Activated CD4-positive, alpha-beta T cell treated with anti-CD3 and anti-CD28 coated beads for 48 hours (primary cell): ENCODE measurements at regions not wholly inside any gene's neighbourhood (a gene's known extent, or its start where the extent isn't known, plus 50 kb on each side); places are given as distances from the start of the nearest gene placed in this dataset.

ENCODE experiments used
- DNase-seq: peaks from one replicate; pipeline ENCODE4 v3.0.0-alpha.2; 2020

DNA sequence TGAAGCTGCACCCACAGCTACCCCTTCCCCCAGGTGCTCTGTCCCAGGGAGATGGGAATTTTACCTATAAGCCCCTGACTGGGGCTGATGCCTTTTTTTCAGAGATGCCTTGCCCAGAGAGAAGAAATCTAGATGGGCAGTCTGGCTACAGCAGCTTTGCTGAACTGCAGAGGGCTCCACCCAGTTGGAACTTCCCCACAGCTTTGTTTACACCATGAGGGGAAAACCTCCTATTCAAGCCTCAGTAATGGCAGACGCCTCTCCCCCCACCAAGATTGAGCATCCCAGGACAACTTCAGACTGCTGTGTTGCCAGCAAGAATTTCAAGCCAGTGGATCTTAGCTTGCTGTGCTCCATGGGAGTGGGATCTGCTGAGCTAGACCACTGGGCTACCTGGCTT, 122.6 kb upstream of the MOCS1 start:
- no peak for DNase-seq

DNA sequence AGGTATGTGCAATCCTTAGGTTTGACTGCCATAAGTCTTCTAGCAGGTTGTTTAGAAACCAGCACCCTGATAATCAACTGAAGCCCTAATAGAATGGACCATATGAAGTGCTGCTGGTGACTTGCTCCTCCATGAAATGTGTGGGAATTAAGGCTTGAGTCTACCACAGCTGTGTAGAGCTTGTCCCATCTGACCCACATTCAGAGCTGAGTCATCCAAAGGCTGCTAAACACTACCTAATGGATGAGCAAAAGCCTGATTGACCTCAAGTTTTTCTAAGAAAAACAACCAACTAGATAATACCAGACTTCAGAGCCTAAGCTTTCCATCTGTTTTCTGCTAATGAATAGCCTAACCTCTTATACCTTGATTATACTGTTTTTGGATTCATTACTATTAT, 120.3 kb upstream of the MOCS1 start:
- DNase-seq = no peak

DNA sequence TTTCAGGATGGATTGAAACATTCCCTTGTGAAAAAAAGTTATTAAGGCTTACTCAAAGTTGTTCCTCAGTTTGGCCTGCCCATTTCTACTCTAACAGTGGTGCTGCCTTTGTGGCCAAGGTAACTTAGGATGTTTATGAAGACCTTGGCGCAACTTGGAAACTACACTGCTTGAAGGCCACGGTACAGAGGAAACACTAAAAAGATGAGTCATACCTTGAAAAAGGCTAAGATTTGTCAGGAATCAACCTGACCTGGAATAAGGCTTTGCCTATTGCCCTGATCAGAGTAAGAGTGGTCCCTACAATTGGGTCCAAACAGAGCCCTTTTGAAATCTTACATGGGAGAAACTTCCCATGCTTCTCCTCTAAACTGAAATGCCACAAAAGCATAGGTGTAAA, 119.9 kb upstream of the MOCS1 start:
- DNase-seq = no peak

GRCh38 chr6:40049128-40049527, 114.9 kb upstream of the MOCS1 start:
- DNase-seq = no peak

GRCh38 chr6:40044196-40044595, 109.9 kb upstream of the MOCS1 start:
- no peak for DNase-seq

GRCh38 chr6:40042232-40042631, 108.0 kb upstream of the MOCS1 start:
- DNase-seq = no peak

GRCh38 chr6:40039042-40039441, 104.8 kb upstream of the MOCS1 start:
- DNase-seq = no peak

GRCh38 chr6:40038626-40039025, 104.4 kb upstream of the MOCS1 start:
- no peak for DNase-seq

DNA sequence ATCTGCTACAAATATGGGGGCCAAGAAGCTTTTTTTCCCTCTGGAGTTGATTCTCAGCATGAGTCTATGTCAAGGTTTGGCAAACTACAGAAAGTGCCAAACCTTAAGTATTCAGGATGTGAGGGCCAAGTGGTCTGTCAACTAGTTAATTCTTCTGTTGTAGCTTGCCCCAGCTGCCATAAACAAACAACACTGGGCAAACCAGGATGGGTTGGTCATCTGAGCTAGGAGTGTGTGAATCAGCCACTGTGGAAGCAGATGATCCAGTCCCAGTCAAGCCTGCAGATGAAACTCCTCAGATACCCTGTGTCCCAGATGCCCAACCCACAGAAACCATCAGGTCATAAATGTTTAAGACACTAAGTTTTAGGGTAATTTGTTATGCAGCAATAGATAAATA, 103.0 kb upstream of the MOCS1 start:
- DNase-seq = no peak

DNA sequence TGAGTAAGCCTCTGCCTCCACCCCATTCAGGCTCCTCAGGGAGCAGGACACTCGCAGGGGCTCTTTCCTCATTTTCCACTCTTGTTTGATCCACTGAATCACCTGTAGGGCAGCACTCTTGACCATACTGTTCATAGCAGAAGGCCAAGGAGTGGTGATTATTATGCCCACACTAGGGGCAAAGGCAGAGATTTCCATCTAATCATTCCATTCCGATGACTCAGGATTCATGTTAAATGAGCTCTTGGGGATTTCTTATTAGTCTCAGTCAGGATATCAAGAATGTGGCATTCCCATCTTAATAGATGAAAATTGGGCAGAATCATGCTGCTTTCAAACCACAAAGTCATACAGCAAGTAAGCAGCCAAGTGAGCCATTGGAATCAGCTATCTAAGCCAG, 101.9 kb upstream of the MOCS1 start:
- DNase-seq = no peak

DNA sequence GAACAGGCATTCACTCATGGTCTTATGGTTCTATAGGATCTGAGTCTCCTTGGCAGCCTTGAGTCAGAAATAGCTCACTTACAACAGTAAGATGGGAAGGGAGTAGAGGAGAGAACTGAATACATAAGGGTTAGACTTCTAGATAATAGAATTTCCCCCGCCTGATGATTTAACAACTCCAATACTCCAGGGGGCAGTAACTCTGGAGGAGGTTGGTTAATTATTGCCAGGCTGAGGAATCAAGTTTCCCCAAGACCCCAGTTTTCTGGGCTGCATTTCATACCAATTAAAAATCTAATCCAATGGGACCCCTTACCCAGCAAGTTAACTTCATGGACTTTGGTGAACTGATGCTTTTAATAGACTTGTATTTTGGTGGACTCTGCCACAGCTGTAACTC, 94.2 kb upstream of the MOCS1 start:
- no peak for DNase-seq

DNA sequence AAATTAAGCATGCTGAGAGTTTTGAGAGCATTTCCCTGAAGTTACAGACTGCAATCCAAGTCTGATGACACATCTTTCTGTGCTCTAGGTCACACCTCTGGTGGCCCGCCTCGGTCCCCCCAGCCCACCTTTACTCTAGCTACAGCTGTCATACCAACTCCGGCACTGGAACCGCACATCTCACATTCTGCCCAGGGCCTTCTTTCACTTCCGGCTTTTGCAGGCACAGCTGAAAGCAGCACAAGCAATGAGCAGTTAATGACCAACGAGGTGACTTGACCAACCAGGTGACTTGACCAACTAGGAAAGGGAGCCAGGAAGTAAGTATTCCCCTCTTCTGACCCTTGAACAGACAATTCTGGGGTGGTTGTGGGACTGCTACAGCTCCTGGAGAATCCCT, 88.6 kb upstream of the MOCS1 start:
- DNase-seq = no peak

DNA sequence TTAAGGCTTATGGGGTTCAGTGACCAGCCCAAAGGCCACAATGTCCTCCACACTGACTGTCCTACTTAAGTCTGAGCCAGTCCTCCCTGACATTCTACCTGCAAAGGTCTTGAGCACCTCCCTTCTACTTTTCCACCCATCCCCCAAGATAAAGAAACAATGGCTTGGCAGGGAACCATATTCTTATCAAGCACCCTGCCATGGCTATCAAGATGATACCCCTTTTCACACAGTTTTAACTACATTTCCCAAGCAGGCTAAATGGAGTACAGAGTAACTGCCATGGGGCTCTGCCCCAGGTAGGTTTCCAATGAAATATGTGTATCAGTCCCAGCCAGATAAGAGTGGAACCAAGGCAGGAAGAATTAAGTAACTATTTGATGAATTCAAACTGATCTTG, 85.9 kb upstream of the MOCS1 start:
- DNase-seq = no peak

- DNase-seq = no peak
These were observed 81.3 kb upstream of the MOCS1 start for GRCh38 chr6:40015530-40015929.

DNA sequence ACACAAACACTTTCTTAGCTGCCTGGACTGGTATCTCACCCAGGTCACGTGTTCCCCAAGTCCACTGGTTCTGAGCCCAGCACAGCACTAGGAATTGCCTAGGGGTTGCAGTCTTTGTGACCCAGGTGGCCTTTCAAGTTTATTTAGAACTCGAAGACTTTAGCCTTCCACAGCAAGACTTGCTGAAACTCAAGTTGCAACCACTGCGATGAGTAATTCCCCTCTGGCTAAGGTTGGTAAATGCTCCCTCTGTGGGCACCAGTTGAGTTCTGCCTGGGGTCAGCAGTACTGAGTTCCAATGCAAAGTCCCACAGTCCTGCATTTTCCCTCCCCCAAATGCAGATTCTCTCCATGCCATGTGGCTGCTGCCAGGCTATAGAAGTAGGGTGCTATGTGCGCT, 77.6 kb upstream of the MOCS1 start:
- no peak for DNase-seq

GRCh38 chr6:40000964-40001515, 66.8 kb upstream of the MOCS1 start:
- DNase-seq = no peak

DNA sequence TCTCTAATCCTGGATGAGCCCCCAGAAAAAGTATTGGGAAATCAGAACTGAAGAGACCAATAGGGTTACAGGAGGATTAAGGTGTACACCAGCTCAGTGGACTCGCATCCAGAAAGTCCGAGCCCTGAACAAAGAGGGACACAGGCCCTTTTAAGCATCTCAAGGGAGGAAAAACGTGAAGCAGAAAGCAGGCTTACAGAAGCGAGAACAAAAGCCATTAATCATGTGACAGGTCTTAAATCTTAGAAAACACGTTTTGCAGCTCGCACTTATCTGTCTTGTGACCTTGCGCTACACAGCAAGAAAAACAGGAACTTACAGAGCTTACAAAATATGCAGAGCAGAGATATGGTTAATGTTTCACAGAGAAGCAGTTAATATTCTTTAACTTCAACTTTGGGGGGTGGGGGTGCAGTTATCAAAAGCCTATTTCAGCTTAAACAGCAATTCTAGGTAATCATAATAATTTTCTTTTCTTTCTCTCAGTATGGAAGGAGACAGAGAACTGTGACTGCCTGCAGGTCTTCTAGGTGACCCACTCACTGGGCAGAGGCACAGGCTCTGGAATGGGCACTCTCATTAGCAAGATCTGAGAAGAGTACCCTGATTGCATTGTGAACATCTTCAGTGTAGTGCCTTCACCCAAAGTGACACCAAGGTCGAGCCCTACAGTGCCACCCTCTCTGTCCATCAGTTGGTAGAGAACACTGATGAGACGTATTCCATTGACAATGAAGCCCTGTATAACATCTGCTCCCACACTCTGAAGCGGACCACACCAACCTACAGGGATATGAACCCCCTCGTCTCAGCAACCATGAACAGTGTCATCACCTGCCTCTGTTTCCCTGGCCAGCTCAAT, 65.0 kb upstream of the MOCS1 start:
- no peak for DNase-seq

DNA sequence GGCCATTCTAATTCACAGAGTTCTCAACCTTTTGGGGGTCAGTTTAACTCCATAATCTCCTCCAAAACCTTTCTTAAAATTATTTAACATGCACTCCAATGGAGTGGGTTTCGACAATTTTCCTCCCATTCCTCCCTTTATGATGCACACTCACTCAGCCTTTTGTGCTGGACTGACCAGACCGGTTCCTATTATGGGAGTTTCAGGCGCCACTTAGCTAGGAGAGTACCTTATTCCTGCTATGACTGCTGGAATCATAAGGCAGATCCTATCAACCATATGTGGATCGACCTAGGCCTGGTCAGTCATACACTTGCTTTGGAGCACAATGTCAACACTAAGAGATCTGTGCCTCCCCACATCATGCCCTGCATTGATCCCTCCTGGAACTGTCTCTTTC, 63.9 kb upstream of the MOCS1 start:
- DNase-seq = no peak

- no peak for DNase-seq
These were observed 62.9 kb upstream of the MOCS1 start for GRCh38 chr6:39997101-39997635.

GRCh38 chr6:39995633-39996032, 61.4 kb upstream of the MOCS1 start:
- no peak for DNase-seq

DNA sequence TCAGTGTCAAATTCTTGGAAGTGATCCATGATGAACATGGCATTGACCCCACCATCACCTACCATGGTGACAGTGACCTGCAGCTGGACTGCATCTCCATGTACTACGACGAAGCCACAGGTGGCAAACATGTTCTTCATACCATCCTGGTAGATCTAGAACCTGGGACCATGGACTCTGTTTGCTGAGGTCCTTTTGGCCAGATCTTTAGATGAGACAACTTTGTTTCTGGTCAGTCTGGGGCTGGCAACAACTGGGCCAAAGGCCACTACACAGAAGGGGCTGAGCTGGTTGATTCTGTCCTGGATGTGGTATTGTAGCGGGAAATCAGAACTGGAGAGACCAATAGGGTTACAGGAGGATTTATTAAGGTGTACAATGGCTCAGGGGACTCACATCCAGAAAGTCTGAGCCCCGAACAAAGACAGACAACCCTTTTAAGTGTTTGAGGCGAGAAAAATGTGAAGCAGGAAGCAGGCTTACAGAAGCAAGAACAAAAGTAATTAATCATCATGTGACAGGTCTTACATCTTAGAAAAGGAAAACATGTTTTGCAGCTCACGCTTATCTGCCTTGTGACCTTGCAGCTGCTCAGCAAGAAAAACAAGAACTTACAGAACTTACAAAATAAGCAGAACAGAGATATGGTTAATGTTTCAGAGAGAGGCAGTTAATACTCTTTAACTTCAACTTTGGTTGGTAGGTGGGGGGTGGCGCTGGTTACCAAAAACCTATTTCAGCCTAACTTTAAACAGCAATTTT, 58.8 kb upstream of the MOCS1 start:
- DNase-seq = no peak
